Gastrocnemius medialis (tissue), 4 donors: ENCODE measurements at regions not wholly inside any gene's neighbourhood (a gene's known extent, or its start where the extent isn't known, plus 50 kb on each side); places are given as distances from the start of the nearest gene placed in this dataset.
A peak's percentile ranks its signal among the peaks of the same experiment; 100 is the strongest.

Experiments
- ATAC-seq, 2 donors: fragments of 150-250 bp; one replicate each; pipeline ENCODE4 v1.9.1; 2016
- DNase-seq, 2 donors: peaks; one replicate each; pipeline ENCODE4 v3.0.0-alpha.2; 2019
- H3K27ac ChIP-seq, 4 donors: fragments of 200-600 bp; sonication (generic); 1 replicate in 1 of 4; 2 replicates in 3 of 4; pipeline ENCODE4 v1.5.1; 2016 to 2018; ENCODE audit warnings: mild to moderate bottlenecking in 2 of 4, moderate library complexity in 1 of 4
- H3K27me3 ChIP-seq, 3 donors: fragments of 200-600 bp; sonication (generic) in 2 of 3; 1 replicate in 1 of 3; 2 replicates in 2 of 3; pipeline versions ENCODE4 v1.5.1 to v1.6.0; 2016 to 2019; ENCODE audit warnings: mild to moderate bottlenecking in 1 of 3, moderate library complexity in 1 of 3
- H3K36me3 ChIP-seq, 2 donors: fragments of 200-600 bp; sonication (generic) in 1 of 2; one replicate each; pipeline ENCODE4 v1.5.1; 2017 to 2018
- H3K4me1 ChIP-seq, 2 donors: fragments of 200-600 bp; sonication (generic) in 1 of 2; one replicate each; pipeline ENCODE4 v1.5.1; 2016 to 2017; ENCODE audit warnings: mild to moderate bottlenecking in 2 of 2
- H3K4me3 ChIP-seq, 4 donors: fragments of 200-600 bp; sonication (generic) in 3 of 4; 1 replicate in 1 of 4; 2 replicates in 3 of 4; pipeline ENCODE4 v1.5.1; 2016 to 2019; ENCODE audit warnings: mild to moderate bottlenecking in 2 of 4
- H3K9me3 ChIP-seq, 3 donors: fragments of 200-600 bp; sonication (generic) in 2 of 3; 1 replicate in 1 of 3; 2 replicates in 2 of 3; pipeline ENCODE4 v1.5.1; 2016 to 2019
- CTCF ChIP-seq, 5 experiments: fragments of 450-650 bp in 3 of 5; fragments of 200-600 bp in 2 of 5; sonication (generic) in 2 of 5; IDR thresholded peaks in 4 of 5; conservative IDR thresholded peaks in 1 of 5; 1 replicate in 4 of 5; 2 replicates in 1 of 5; pipeline ENCODE4 v1.5.1; 2016 to 2019; ENCODE audit warnings: antibody characterized with exemption in 5 of 5, mild to moderate bottlenecking in 3 of 5, moderate library complexity in 3 of 5
- POLR2A ChIP-seq, 2 donors: fragments of 450-650 bp; IDR thresholded peaks; one replicate each; pipeline ENCODE4 v1.6.1; 2017; ENCODE audit warnings: antibody characterized with exemption in 2 of 2, mild to moderate bottlenecking in 2 of 2, moderate library complexity in 2 of 2
- in situ Hi-C, 4 donors: fragments of 200-750 bp; cut with MboI; loops; one replicate each; pipeline versions ENCODE4 v1.15.0 to v1.8.0; 2017; ENCODE audit warnings: low sequenced_read_pairs in 4 of 4
- intact Hi-C: fragments of 100-400 bp; cut with DNase I; formaldehyde crosslinking; loops from one replicate; pipeline ENCODE4 v1.15.1; 2023; ENCODE audit warnings: low total_unique reads

- no peak overlapping the region for H3K4me3 ChIP-seq
- H3K9me3 ChIP-seq, result no peaks in the 10 kb centered on the region
- ATAC-seq, result no peak
- intact Hi-C loops, result no loop called here
- TF ChIP-seq POLR2A (IDR thresholded peaks at IDR 0.05) (no peak), CTCF (IDR thresholded peaks at IDR 0.05 in 4 of 5, conservative IDR thresholded peaks at IDR 0.05 in 1 of 5) (no peak)
- no peaks in the 10 kb centered on the region for H3K27me3 ChIP-seq
- H3K27ac ChIP-seq, result no peak overlapping the region
- in situ Hi-C loops, result no loop called here
- H3K4me1 ChIP-seq, result no peaks in the 10 kb centered on the region
- DNase-seq, result no peak
- H3K36me3 ChIP-seq, result no peaks in the 10 kb centered on the region
Observed at GRCh38 chr13:40042991-40043390, 387.5 kb downstream of the COG6 start.

DNA sequence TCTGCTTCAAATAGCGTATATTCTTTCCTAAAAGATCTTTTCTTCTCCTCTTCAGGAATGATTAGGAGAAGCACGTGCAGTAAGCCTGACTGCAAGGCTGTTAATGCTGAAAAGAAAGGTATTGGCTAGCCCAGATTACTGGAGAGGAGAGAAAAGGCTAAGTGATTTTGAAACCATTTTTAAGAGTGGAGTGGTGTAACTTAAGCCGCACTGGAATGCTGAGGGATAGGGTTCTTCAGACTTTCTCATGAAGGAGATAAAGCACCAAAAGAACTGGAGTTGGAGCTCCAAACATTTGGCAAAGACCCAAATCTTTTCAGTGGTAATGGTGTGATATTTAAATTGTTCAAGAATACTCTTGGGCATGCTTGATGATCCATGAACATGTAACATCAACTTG is 388.3 kb downstream of the COG6 start:
- TF ChIP-seq CTCF (IDR thresholded peaks at IDR 0.05 in 4 of 5, conservative IDR thresholded peaks at IDR 0.05 in 1 of 5) (no peak), POLR2A (IDR thresholded peaks at IDR 0.05) (no peak)
- H3K27me3 ChIP-seq, result no peaks in the 10 kb centered on the region
- in situ Hi-C loops, result no loop called here

DNA sequence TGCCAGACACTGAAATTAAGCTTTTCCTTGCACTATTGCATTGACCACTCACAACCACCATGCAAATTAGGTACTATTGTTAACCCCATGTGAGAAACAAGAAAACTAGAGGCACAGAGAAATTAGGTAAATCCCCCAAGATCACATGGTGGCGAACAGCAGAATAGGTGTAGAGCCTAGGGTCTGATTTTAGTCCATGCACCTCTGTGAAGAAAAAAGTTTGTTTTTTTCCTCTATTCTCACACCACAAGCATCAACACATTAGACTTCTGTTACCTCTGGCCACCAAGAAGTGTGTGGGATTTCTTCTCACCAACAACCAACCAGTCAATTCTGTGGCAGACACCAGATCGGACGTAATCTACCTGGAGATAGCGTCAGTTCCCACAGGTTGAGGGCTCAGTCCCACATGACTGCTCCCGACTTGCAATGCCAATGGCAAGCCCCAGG is 391.9 kb downstream of the COG6 start:
- Histone ChIP-seq H3K27me3 (no peaks in the 10 kb centered on the region), H3K36me3 (no peaks in the 10 kb centered on the region), H3K27ac (no peak overlapping the region), H3K4me1 (no peaks in the 10 kb centered on the region), H3K9me3 (no peaks in the 10 kb centered on the region), H3K4me3 (no peak overlapping the region)
- in situ Hi-C loops, result no loop called here
- TF ChIP-seq CTCF (IDR thresholded peaks at IDR 0.05 in 4 of 5, conservative IDR thresholded peaks at IDR 0.05 in 1 of 5) (no peak), POLR2A (IDR thresholded peaks at IDR 0.05) (no peak)
- intact Hi-C loops, result no loop called here
- DNase-seq (no peak), ATAC-seq (no peak)

More for the DNA sequence above, 388.3 kb downstream of the COG6 start:
- Histone ChIP-seq H3K4me1 (no peaks in the 10 kb centered on the region), H3K27ac (no peak overlapping the region), H3K4me3 (no peak overlapping the region), H3K9me3 (no peaks in the 10 kb centered on the region), H3K36me3 (no peaks in the 10 kb centered on the region)
- intact Hi-C loops, result no loop called here
- DNase-seq (no peak), ATAC-seq (no peak)

DNA sequence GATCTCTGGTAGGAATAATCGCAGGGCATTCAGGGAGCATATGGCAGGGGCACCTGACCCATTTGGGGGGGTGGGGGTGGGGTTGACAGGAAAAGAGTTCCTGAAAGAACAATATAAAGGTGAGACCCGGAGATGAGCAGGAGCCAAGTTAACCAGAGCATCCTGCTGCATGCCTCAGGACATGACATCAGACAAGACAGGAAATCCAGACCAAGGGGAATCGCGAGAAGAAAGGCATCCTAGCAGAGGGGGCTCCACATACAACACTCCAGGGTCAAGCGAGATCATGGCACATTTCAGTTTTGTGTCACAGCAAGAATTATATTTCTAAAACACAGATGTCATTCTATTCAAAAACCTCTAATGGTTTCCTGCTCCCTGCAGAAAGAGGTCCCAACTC is 393.1 kb downstream of the COG6 start:
- in situ Hi-C loops, result no loop called here
- Histone ChIP-seq H3K9me3 (no peaks in the 10 kb centered on the region), H3K27ac (no peak overlapping the region), H3K4me1 (no peaks in the 10 kb centered on the region), H3K27me3 (no peaks in the 10 kb centered on the region), H3K4me3 (no peak overlapping the region), H3K36me3 (no peaks in the 10 kb centered on the region)
- ATAC-seq (peak in 1 of 2 donors; percentile 14), DNase-seq (no peak)
- TF ChIP-seq CTCF (IDR thresholded peaks at IDR 0.05 in 4 of 5, conservative IDR thresholded peaks at IDR 0.05 in 1 of 5) (no peak), POLR2A (IDR thresholded peaks at IDR 0.05) (no peak)
- intact Hi-C loops, result no loop called here

GRCh38 chr13:40052954-40053353 is 397.5 kb downstream of the COG6 start:
- H3K9me3 ChIP-seq, result no peaks in the 10 kb centered on the region
- no peak overlapping the region for H3K27ac ChIP-seq
- intact Hi-C loops, result no loop called here
- no peaks in the 10 kb centered on the region for H3K36me3 ChIP-seq
- ATAC-seq (no peak), DNase-seq (no peak)
- H3K27me3 ChIP-seq, result no peaks in the 10 kb centered on the region
- in situ Hi-C loops, result loop anchor here in 2 of 4 donors (25.0 kb wide), 2 partner anchors 259 to 459 kb away; no protein-coding TSS in a partner anchor
- H3K4me3 ChIP-seq, result no peak overlapping the region
- no peak for TF ChIP-seq CTCF (IDR thresholded peaks at IDR 0.05 in 4 of 5, conservative IDR thresholded peaks at IDR 0.05 in 1 of 5)
- no peak for TF ChIP-seq POLR2A (IDR thresholded peaks at IDR 0.05)
- no peaks in the 10 kb centered on the region for H3K4me1 ChIP-seq
